Fibroblast of the aortic adventitia (primary cell): ENCODE measurements at regions not wholly inside any gene's neighbourhood (a gene's known extent, or its start where the extent isn't known, plus 50 kb on each side); places are given as distances from the start of the nearest gene placed in this dataset.

ENCODE experiments used
- DNase-seq: peaks from one replicate; pipeline ENCODE4 v3.0.0-alpha.2; 2010; ENCODE audit warnings: low read depth
- H3K4me3 ChIP-seq: 2 replicates; pipeline ENCODE4 v1.5.1; 2011; ENCODE audit warnings: low read depth, mild to moderate bottlenecking, control low read depth, low read length, moderate library complexity
- CTCF ChIP-seq: IDR thresholded peaks from 2 replicates; pipeline ENCODE4 v1.5.1; 2011; ENCODE audit warnings: mild to moderate bottlenecking, low read length, control low read depth, inconsistent platforms; ENCODE audit not compliant: insufficient read depth

- no peak for DNase-seq
- H3K4me3 ChIP-seq: no peak overlapping the region
- no peak for TF ChIP-seq CTCF
These were observed 61.4 kb upstream of the ABCB5 start for GRCh38 chr7:20554072-20554471.

- no peak overlapping the region for H3K4me3 ChIP-seq
- no peak for TF ChIP-seq CTCF
- no peak for DNase-seq
These were observed 59.4 kb upstream of the ABCB5 start for GRCh38 chr7:20556091-20556490.

DNA sequence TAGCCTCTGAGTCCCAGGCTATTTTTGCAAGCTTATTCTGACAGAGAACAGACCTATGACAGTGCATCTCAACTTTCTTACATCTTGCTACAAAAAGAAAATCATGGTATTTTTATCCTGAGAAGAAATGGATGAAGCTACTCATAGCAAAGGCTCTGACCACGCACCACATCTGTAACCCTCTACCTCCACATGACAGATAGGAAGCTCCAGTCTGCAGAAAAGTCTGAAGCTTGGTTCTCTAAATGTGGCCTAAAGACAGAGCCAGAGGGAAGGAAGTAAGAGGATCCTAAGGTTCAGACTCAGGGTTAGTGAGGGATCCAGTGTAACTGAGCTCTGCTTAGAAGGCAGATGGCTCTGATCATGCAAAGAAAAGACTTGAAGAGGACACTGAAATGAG lies 58.4 kb upstream of the ABCB5 start:
- TF ChIP-seq CTCF: no peak
- no peak overlapping the region for H3K4me3 ChIP-seq
- DNase-seq: no peak

- DNase-seq: no peak
- no peak for TF ChIP-seq CTCF
- no peak overlapping the region for H3K4me3 ChIP-seq
These were observed 56.3 kb upstream of the ABCB5 start for GRCh38 chr7:20558963-20559716.

DNA sequence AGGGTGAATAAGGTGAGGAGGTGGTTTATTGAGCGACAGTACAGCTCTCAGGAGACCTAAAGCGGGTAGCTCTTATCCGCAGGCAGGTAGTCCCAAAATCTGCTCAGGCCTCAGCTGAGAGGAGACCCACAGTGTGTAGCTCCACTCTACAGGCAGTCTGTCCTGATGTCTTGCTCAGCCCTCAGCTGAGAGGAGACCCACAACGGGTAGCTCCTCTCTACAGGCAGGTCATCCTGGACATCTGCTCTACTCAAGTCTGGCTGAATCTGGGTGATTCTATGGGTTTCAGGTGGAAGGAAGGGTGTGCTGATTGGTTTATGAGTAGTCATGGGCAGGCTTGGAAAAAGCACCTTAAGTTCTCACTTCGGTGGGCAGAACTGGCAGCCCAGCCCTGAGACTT lies 55.6 kb upstream of the ABCB5 start:
- DNase-seq: no peak
- TF ChIP-seq CTCF: no peak
- H3K4me3 ChIP-seq: no peak overlapping the region

DNA sequence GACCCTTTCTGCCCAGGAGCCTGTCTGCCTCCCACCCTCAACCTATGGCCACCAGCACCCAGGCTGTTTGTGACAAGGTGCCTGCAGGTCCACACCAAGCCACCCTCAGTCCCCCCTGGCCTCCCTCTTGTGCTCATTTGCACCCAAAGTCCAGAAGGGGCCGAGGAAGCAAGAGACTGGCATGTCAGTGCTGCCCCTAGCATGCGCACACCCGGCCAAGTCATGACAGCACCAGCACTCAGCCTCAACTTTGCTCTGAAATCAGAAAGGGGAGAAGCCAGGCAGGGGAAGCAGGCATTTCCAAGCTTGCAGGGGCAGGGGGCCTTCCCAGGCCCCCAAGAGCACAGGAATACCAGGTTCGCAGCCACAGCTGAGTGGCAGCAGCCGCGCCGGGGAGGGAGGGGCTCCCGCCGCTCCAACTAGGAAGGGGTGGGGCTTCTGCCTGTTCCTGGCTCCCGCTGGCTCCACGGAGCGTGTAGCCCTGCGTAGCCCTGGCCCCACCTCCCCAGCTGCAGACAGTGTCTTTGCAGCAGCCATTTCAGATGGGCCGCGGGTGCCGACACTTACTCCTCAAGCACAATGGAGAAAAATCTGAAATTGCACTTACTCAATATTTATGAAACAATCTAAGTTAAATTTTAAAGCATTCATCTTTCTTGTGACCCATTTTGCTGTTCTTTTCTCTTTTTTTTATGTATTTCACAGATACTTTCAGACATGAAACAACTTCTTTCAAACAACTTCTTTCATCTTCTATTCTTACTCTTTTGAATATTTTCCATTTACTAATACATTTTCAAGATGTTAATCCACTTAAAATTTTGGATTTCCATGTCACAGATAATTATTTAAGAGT lies 54.9 kb upstream of the ABCB5 start:
- TF ChIP-seq CTCF: no peak
- no peak for DNase-seq
- no peak overlapping the region for H3K4me3 ChIP-seq
